IMR-90 (cell line): ENCODE measurements at regions not wholly inside any gene's neighbourhood (a gene's known extent, or its start where the extent isn't known, plus 50 kb on each side); places are given as distances from the start of the nearest gene placed in this dataset.

ENCODE experiments used
- ATAC-seq: fragments of 200-7000 bp; cut with Tn5 transposase; 2 replicates; pipeline ENCODE4 v1.9.1; 2020; ENCODE audit warnings: low read depth, mild to moderate bottlenecking, moderate library complexity
- BruUV-seq: library from RNA; stranded (reverse); fragments of 400-500 nt; replicated peaks from 2 replicates; lab custom pipeline; 2021; lab: Mats Ljungman, UMichigan
- CTCF ChIA-PET: fragments of 300-600 bp; formaldehyde crosslinking; extraction: SDS; loops from one replicate; lab custom pipeline; 2021; ENCODE audit warnings: antibody characterized with exemption; lab: Yijun Ruan, JAX
- POLR2A ChIA-PET: fragments of 300-600 bp; sonication (Branson Sonifier 250); formaldehyde crosslinking; loops from one replicate; lab custom pipeline; 2022; ENCODE audit warnings: antibody characterized with exemption; ENCODE audit not compliant: unreplicated experiment; lab: Charles Lee
- DNase-seq: peaks from one replicate; pipeline ENCODE4 v3.0.0; 2013
- H2AFZ ChIP-seq: replicated peaks from 2 replicates; pipeline ENCODE3; 2013; ENCODE audit warnings: low read length, mild to moderate bottlenecking; ENCODE audit not compliant: poor library complexity
- H2AK5ac ChIP-seq: 2 replicates; pipeline ENCODE4 v1.6.1; 2013; ENCODE audit warnings: low read depth, low read length, inconsistent platforms
- H2AK9ac ChIP-seq: replicated peaks from 2 replicates; pipeline ENCODE3; 2013; ENCODE audit warnings: mild to moderate bottlenecking, low read depth, low read length, moderate library complexity; ENCODE audit not compliant: poor library complexity
- H2BK120ac ChIP-seq: 2 replicates; pipeline ENCODE4 v1.6.1; 2013; ENCODE audit warnings: low read depth, low read length, inconsistent platforms
- H2BK15ac ChIP-seq: 3 replicates; pipeline ENCODE4 v1.6.1; 2013; ENCODE audit warnings: low read depth, low read length, inconsistent platforms
- H2BK20ac ChIP-seq: 2 replicates; pipeline ENCODE4 v1.6.1; 2013; ENCODE audit warnings: low read depth, mild to moderate bottlenecking, inconsistent platforms, low read length, moderate library complexity
- H2BK5ac ChIP-seq: 2 replicates; pipeline ENCODE4 v1.6.1; 2013; ENCODE audit warnings: mild to moderate bottlenecking, low read depth, low read length, inconsistent platforms; ENCODE audit not compliant: poor library complexity, severe bottlenecking
- H3K14ac ChIP-seq: replicated peaks from 2 replicates; pipeline ENCODE4 v1.6.1; 2013; ENCODE audit warnings: low read depth, low read length, inconsistent platforms
- H3K18ac ChIP-seq: 2 replicates; pipeline ENCODE4 v1.6.1; 2013; ENCODE audit warnings: low read depth, low read length, control low read depth
- H3K23ac ChIP-seq: 2 replicates; pipeline ENCODE4 v1.6.1; 2013; ENCODE audit warnings: low read depth, low read length, inconsistent platforms
- H3K27ac ChIP-seq: 2 replicates; pipeline ENCODE4 v1.5.1; 2013; ENCODE audit warnings: mild to moderate bottlenecking, control low read depth, low read length; ENCODE audit not compliant: insufficient read depth
- H3K27me3 ChIP-seq: 2 replicates; pipeline ENCODE4 v1.6.1; 2013; ENCODE audit warnings: low read length; ENCODE audit not compliant: control insufficient read depth, insufficient read depth
- H3K36me3 ChIP-seq: 2 replicates; pipeline ENCODE4 v1.6.1; 2013; ENCODE audit warnings: low read length, mixed read lengths; ENCODE audit not compliant: control insufficient read depth, insufficient read depth
- H3K4ac ChIP-seq: 2 replicates; pipeline ENCODE4 v1.6.1; 2013; ENCODE audit warnings: low read depth, low read length, inconsistent platforms
- H3K4me1 ChIP-seq: 2 replicates; pipeline ENCODE4 v1.6.1; 2013; ENCODE audit warnings: low read length, mixed read lengths; ENCODE audit not compliant: control insufficient read depth, insufficient read depth
- H3K4me2 ChIP-seq: 2 replicates; pipeline ENCODE4 v1.6.1; 2013; ENCODE audit warnings: low read depth, mild to moderate bottlenecking, control low read depth, low read length, moderate library complexity
- H3K4me3 ChIP-seq: 2 replicates; pipeline ENCODE4 v1.5.1; 2013; ENCODE audit warnings: low read depth, mild to moderate bottlenecking, control low read depth, low read length, moderate library complexity; ENCODE audit not compliant: insufficient read depth
- H3K56ac ChIP-seq: 2 replicates; pipeline ENCODE4 v1.6.1; 2013; ENCODE audit warnings: low read length, inconsistent platforms; ENCODE audit not compliant: insufficient read depth; ENCODE audit errors: extremely low read depth
- H3K79me1 ChIP-seq, 2 experiments: 2 replicates each; pipeline ENCODE4 v1.6.1; 2013; ENCODE audit warnings: low read length in 2 of 2, inconsistent platforms in 1 of 2, low read depth in 1 of 2
- H3K9ac ChIP-seq: 2 replicates; pipeline ENCODE4 v1.6.1; 2013; ENCODE audit warnings: low read depth, low read length, control low read depth
- H3K9me1 ChIP-seq: 2 replicates; pipeline ENCODE4 v1.6.1; 2013; ENCODE audit warnings: low read length, inconsistent platforms; ENCODE audit not compliant: insufficient read depth
- H3K9me3 ChIP-seq: 2 replicates; pipeline ENCODE4 v1.6.1; 2013; ENCODE audit warnings: low read length; ENCODE audit not compliant: control insufficient read depth, insufficient read depth
- H4K20me1 ChIP-seq: 2 replicates; pipeline ENCODE4 v1.6.1; 2013; ENCODE audit warnings: low read length, inconsistent platforms; ENCODE audit not compliant: insufficient read depth
- H4K5ac ChIP-seq: 2 replicates; pipeline ENCODE4 v1.6.1; 2013; ENCODE audit warnings: mild to moderate bottlenecking, low read depth, low read length, control low read depth
- H4K8ac ChIP-seq, 2 experiments: 2 replicates each; pipeline ENCODE4 v1.6.1; 2013; ENCODE audit warnings: low read depth in 2 of 2, low read length in 2 of 2, control low read depth in 1 of 2, inconsistent platforms in 1 of 2
- H4K91ac ChIP-seq: 2 replicates; pipeline ENCODE4 v1.6.1; 2013; ENCODE audit warnings: low read depth, low read length, inconsistent platforms; ENCODE audit not compliant: insufficient read depth
- BHLHE40 ChIP-seq: fragments of 150-350 bp; IDR thresholded peaks from 2 replicates; pipeline ENCODE4 v1.6.1; 2016; ENCODE audit warnings: mild to moderate bottlenecking, low read depth, low read length
- CEBPB ChIP-seq: IDR thresholded peaks from 2 replicates; pipeline ENCODE4 v1.6.1; 2012; ENCODE audit warnings: low read depth, low read length, improper control_type of control experiment
- CHD1 ChIP-seq: IDR thresholded peaks from 2 replicates; pipeline ENCODE4 v1.6.1; 2012; ENCODE audit warnings: low read depth, low read length, improper control_type of control experiment
- ELK1 ChIP-seq: fragments of 150-350 bp; IDR thresholded peaks from 2 replicates; pipeline ENCODE4 v1.6.1; 2016; ENCODE audit warnings: low read depth, mild to moderate bottlenecking, low read length, moderate library complexity, borderline replicate concordance
- FOS ChIP-seq: fragments of 150-350 bp; IDR thresholded peaks from 2 replicates; pipeline ENCODE4 v1.6.1; 2016; ENCODE audit warnings: low read depth, low read length
- MAFK ChIP-seq: IDR thresholded peaks from 2 replicates; pipeline ENCODE4 v1.6.1; 2012; ENCODE audit warnings: low read depth, low read length, improper control_type of control experiment
- MAZ ChIP-seq: IDR thresholded peaks from 2 replicates; pipeline ENCODE4 v1.6.1; 2012; ENCODE audit warnings: low read depth, mild to moderate bottlenecking, low read length, improper control_type of control experiment, moderate library complexity, borderline replicate concordance
- MXI1 ChIP-seq: IDR thresholded peaks from 2 replicates; pipeline ENCODE4 v1.6.1; 2012; ENCODE audit warnings: low read depth, mild to moderate bottlenecking, low read length, moderate library complexity, borderline replicate concordance
- NFE2L2 ChIP-seq: fragments of 150-350 bp; IDR thresholded peaks from 2 replicates; pipeline ENCODE4 v1.6.1; 2016; ENCODE audit warnings: low read depth, mild to moderate bottlenecking, low read length
- POLR2A ChIP-seq: IDR thresholded peaks from 2 replicates; pipeline ENCODE4 v1.6.1; 2012; ENCODE audit warnings: mild to moderate bottlenecking, low read depth, low read length
- RAD21 ChIP-seq: IDR thresholded peaks from 2 replicates; pipeline ENCODE4 v1.6.1; 2012; ENCODE audit warnings: low read length, improper control_type of control experiment
- RCOR1 ChIP-seq: IDR thresholded peaks from 2 replicates; pipeline ENCODE4 v1.6.1; 2012; ENCODE audit warnings: mild to moderate bottlenecking, low read length, improper control_type of control experiment; ENCODE audit not compliant: insufficient replicate concordance
- RFX5 ChIP-seq: IDR thresholded peaks from 2 replicates; pipeline ENCODE4 v1.8.0; 2012; ENCODE audit warnings: low read depth, mild to moderate bottlenecking, low read length, moderate library complexity
- SMC3 ChIP-seq: fragments of 150-350 bp; IDR thresholded peaks from 2 replicates; pipeline ENCODE4 v1.6.1; 2016; ENCODE audit warnings: low read depth, mild to moderate bottlenecking, antibody characterized with exemption, low read length, moderate library complexity
- USF2 ChIP-seq: fragments of 150-350 bp; IDR thresholded peaks from 2 replicates; pipeline ENCODE4 v1.6.1; 2017; ENCODE audit warnings: mild to moderate bottlenecking, antibody characterized with exemption, low read length, low read depth
- WGBS, 2 experiments: methylation state at CpG; one replicate each; pipeline versions ENCODE4 v1.1.5 to v1.1.7; 2013; ENCODE audit warnings: missing lambda C conversion rate in 2 of 2; ENCODE audit not compliant: insufficient read length in 1 of 2; ENCODE audit errors: extremely low coverage in 2 of 2; 5-methylcytosine and 5-hydroxymethylcytosine counted together
- dilution Hi-C: fragments of 300-500 bp; cut with HindIII; formaldehyde crosslinking; loops from one replicate; pipeline ENCODE4 v1.14.3; 2018; ENCODE audit warnings: low sequenced_read_pairs; ENCODE audit not compliant: unreplicated experiment
- in situ Hi-C: fragments of 300-500 bp; cut with MboI; formaldehyde crosslinking; loops from 3 replicates; pipeline ENCODE4 v1.14.3; 2019; ENCODE audit warnings: low sequenced_read_pairs, inconsistent platforms, mixed read lengths
- intact Hi-C: fragments of 100-400 bp; cut with micrococcal nuclease; formaldehyde crosslinking; loops from 2 replicates; pipeline ENCODE4 v1.10.0; 2022
- TF ChIP-seq, protein P1 (sequence below): conservative IDR thresholded peaks from 2 replicates; pipeline ENCODE4 v1.5.1; 2012; ENCODE audit warnings: mild to moderate bottlenecking, low read depth, low read length, improper control_type of control experiment

- H4K8ac ChIP-seq, result no peak overlapping the region
- DNase-seq (no peak), ATAC-seq (no peak)
- no peak overlapping the region for H2AK9ac ChIP-seq
- H3K56ac ChIP-seq, result no peak overlapping the region
- H3K4me2 ChIP-seq, result no peak overlapping the region
- no peaks in the 10 kb centered on the region for H4K20me1 ChIP-seq
- H3K9me3 ChIP-seq, result no peaks in the 10 kb centered on the region
- POLR2A ChIA-PET, result no interaction called here
- dilution Hi-C loops (no loop called here), in situ Hi-C loops (no loop called here), intact Hi-C loops (no loop called here)
- no peak overlapping the region for H2BK120ac ChIP-seq
- TF ChIP-seq RAD21 (no peak), ELK1 (no peak), BHLHE40 (no peak), NFE2L2 (no peak), POLR2A (no peak), USF2 (no peak), RCOR1 (no peak), RFX5 (no peak), FOS (no peak), CEBPB (no peak), MAZ (no peak), MXI1 (no peak), MAFK (no peak), SMC3 (no peak), CHD1 (no peak)
- TF ChIP-seq, protein P1, sequence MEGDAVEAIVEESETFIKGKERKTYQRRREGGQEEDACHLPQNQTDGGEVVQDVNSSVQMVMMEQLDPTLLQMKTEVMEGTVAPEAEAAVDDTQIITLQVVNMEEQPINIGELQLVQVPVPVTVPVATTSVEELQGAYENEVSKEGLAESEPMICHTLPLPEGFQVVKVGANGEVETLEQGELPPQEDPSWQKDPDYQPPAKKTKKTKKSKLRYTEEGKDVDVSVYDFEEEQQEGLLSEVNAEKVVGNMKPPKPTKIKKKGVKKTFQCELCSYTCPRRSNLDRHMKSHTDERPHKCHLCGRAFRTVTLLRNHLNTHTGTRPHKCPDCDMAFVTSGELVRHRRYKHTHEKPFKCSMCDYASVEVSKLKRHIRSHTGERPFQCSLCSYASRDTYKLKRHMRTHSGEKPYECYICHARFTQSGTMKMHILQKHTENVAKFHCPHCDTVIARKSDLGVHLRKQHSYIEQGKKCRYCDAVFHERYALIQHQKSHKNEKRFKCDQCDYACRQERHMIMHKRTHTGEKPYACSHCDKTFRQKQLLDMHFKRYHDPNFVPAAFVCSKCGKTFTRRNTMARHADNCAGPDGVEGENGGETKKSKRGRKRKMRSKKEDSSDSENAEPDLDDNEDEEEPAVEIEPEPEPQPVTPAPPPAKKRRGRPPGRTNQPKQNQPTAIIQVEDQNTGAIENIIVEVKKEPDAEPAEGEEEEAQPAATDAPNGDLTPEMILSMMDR, result no peak
- H2BK15ac ChIP-seq, result no peak overlapping the region
- no TSS peak for BruUV-seq
- no peaks in the 10 kb centered on the region for H3K4me1 ChIP-seq
- no peak overlapping the region for H4K91ac ChIP-seq
- H3K4ac ChIP-seq, result no peak overlapping the region
- no peaks in the 10 kb centered on the region for H3K36me3 ChIP-seq
- CTCF ChIA-PET, result no interaction called here
- no peak overlapping the region for H3K23ac ChIP-seq
- no peak overlapping the region for H3K27ac ChIP-seq
- H3K14ac ChIP-seq, result no peak overlapping the region
- H3K18ac ChIP-seq, result no peak overlapping the region
- H3K27me3 ChIP-seq, result no peaks in the 10 kb centered on the region
- H2AK5ac ChIP-seq, result no peak overlapping the region
- H3K9ac ChIP-seq, result no peak overlapping the region
- H2BK5ac ChIP-seq, result no peak overlapping the region
- H2BK20ac ChIP-seq, result no peak overlapping the region
- no peaks in the 10 kb centered on the region for H3K9me1 ChIP-seq
- no peak overlapping the region for H4K5ac ChIP-seq
- no CpG with 5 or more reads among the region's 2 CpGs for WGBS, 2 experiments
- no peak overlapping the region for H3K4me3 ChIP-seq
- no peak overlapping the region for H2AFZ ChIP-seq
- H3K79me1 ChIP-seq, result no peaks in the 10 kb centered on the region
Observed at GRCh38 chr2:176885661-176886060, 326.9 kb upstream of the HNRNPA3 start.
